Osteoblast (primary cell): ENCODE measurements at regions not wholly inside any gene's neighbourhood (a gene's known extent, or its start where the extent isn't known, plus 50 kb on each side); places are given as distances from the start of the nearest gene placed in this dataset.

Experiments used
- DNase-seq: peaks from one replicate; pipeline ENCODE4 v3.0.0; 2011; ENCODE audit warnings: low spot score, mixed read lengths; ENCODE audit not compliant: insufficient read length; ENCODE audit errors: missing footprints
- H2AFZ ChIP-seq: 2 replicates; pipeline ENCODE4 v1.6.0; 2011; ENCODE audit warnings: mild to moderate bottlenecking, low read length
- H3K27ac ChIP-seq: 2 replicates; pipeline ENCODE4 v1.5.1; 2011; ENCODE audit warnings: mild to moderate bottlenecking, low read depth, low read length, moderate library complexity
- H3K27me3 ChIP-seq: 2 replicates; pipeline ENCODE4 v1.6.0; 2012; ENCODE audit warnings: mild to moderate bottlenecking, control low read depth, inconsistent platforms, low read length, moderate library complexity; ENCODE audit not compliant: insufficient read depth
- H3K36me3 ChIP-seq: 2 replicates; pipeline ENCODE4 v1.5.1; 2011; ENCODE audit warnings: mild to moderate bottlenecking, low read length, control low read depth, moderate library complexity; ENCODE audit not compliant: insufficient read depth
- H3K4me1 ChIP-seq: 2 replicates; pipeline ENCODE4 v1.5.1; 2011; ENCODE audit warnings: mild to moderate bottlenecking, low read length, control low read depth, moderate library complexity; ENCODE audit not compliant: insufficient read depth
- H3K4me2 ChIP-seq: 2 replicates; pipeline ENCODE4 v1.6.0; 2011; ENCODE audit warnings: mild to moderate bottlenecking, low read length; ENCODE audit not compliant: insufficient read depth
- H3K4me3 ChIP-seq: fragments of 200-600 bp; sonication (generic); 3 replicates; pipeline ENCODE4 v1.5.1; 2012; ENCODE audit warnings: mild to moderate bottlenecking, low read length, inconsistent platforms; ENCODE audit not compliant: insufficient read depth
- H3K79me2 ChIP-seq: 2 replicates; pipeline ENCODE4 v1.6.0; 2012; ENCODE audit warnings: mild to moderate bottlenecking, low read length, control low read depth, inconsistent platforms; ENCODE audit not compliant: insufficient read depth
- H3K9me3 ChIP-seq: 2 replicates; pipeline ENCODE4 v1.5.1; 2011; ENCODE audit warnings: low read depth, low read length, control low read depth
- H4K20me1 ChIP-seq: 2 replicates; pipeline ENCODE4 v1.6.0; 2012; ENCODE audit warnings: mild to moderate bottlenecking, low read length, control low read depth; ENCODE audit not compliant: insufficient read depth
- TF ChIP-seq, protein P1 (sequence below): IDR thresholded peaks from 2 replicates; pipeline ENCODE4 v1.5.1; 2011; ENCODE audit warnings: mild to moderate bottlenecking, low read depth, low read length, moderate library complexity; ENCODE audit errors: extremely low read depth

- Histone ChIP-seq H3K9me3 (no peaks in the 10 kb centered on the region), H3K27ac (peak overlapping the region; percentile 63), H4K20me1 (no peaks in the 10 kb centered on the region), H3K4me3 (no peak overlapping the region), H3K4me2 (peak overlapping the region; percentile 12), H2AFZ (no peak overlapping the region), H3K36me3 (no peaks in the 10 kb centered on the region), H3K27me3 (no peaks in the 10 kb centered on the region), H3K4me1 (peaks cover 14% of the 10 kb centered on the region), H3K79me2 (no peaks in the 10 kb centered on the region)
- TF ChIP-seq, protein P1, sequence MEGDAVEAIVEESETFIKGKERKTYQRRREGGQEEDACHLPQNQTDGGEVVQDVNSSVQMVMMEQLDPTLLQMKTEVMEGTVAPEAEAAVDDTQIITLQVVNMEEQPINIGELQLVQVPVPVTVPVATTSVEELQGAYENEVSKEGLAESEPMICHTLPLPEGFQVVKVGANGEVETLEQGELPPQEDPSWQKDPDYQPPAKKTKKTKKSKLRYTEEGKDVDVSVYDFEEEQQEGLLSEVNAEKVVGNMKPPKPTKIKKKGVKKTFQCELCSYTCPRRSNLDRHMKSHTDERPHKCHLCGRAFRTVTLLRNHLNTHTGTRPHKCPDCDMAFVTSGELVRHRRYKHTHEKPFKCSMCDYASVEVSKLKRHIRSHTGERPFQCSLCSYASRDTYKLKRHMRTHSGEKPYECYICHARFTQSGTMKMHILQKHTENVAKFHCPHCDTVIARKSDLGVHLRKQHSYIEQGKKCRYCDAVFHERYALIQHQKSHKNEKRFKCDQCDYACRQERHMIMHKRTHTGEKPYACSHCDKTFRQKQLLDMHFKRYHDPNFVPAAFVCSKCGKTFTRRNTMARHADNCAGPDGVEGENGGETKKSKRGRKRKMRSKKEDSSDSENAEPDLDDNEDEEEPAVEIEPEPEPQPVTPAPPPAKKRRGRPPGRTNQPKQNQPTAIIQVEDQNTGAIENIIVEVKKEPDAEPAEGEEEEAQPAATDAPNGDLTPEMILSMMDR: no peak
- peak; percentile 34 for DNase-seq
These were observed 231.3 kb upstream of the TANK start for GRCh38 chr2:160928854-160929301.

GRCh38 chr2:160931531-160931930, 228.7 kb upstream of the TANK start:
- TF ChIP-seq, protein P1: no peak
- Histone ChIP-seq H3K36me3 (no peaks in the 10 kb centered on the region), H3K9me3 (no peaks in the 10 kb centered on the region), H3K27ac (no peak overlapping the region), H3K79me2 (no peaks in the 10 kb centered on the region), H3K4me2 (no peak overlapping the region), H3K27me3 (no peaks in the 10 kb centered on the region), H3K4me1 (peaks cover 14% of the 10 kb centered on the region), H3K4me3 (no peak overlapping the region), H4K20me1 (no peaks in the 10 kb centered on the region), H2AFZ (no peak overlapping the region)
- no peak for DNase-seq

DNA sequence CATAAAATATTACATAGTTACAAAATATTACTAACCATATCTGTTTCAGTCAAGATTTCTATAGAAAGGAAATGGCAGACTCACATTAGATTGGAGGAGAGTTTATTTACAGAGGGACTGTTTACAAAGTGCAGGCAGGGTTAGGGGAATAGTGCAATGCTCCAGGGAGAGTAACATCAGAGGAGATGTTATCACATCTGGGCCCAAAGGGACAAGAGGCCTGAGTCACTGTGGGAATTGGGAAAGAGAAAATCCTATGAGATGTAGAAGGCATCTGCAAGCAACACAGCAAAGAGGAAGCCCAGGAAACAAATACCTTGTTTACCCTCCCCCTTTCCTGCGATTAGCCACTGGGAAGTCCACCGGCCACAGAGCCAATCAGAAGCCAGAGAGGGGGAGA, 227.3 kb upstream of the TANK start:
- Histone ChIP-seq H3K27me3 (no peaks in the 10 kb centered on the region), H4K20me1 (no peaks in the 10 kb centered on the region), H2AFZ (no peak overlapping the region), H3K4me1 (peaks cover 14% of the 10 kb centered on the region), H3K4me3 (no peak overlapping the region), H3K9me3 (no peaks in the 10 kb centered on the region), H3K79me2 (no peaks in the 10 kb centered on the region), H3K36me3 (no peaks in the 10 kb centered on the region), H3K27ac (no peak overlapping the region), H3K4me2 (no peak overlapping the region)
- TF ChIP-seq, protein P1: no peak
- DNase-seq: no peak

DNA sequence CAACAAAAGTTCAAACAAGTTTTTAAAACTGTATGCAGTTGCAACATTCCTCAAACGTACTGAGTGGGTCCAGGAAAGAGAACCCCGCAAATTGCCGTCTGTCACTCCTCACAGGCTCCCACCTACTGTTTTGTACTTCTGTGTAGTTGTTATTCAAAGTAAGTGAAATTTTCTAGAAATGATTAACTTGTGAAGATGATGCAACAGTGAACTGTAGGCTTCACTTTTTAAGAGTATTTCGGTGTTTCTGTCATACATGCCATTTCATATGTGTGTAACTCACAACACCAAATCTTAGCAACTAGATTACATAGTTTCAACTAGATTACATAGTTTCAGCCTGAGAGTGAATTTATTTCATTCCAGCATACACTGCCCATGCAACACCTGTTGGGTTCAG, 226.0 kb upstream of the TANK start:
- no peak overlapping the region for H2AFZ ChIP-seq
- no peaks in the 10 kb centered on the region for H4K20me1 ChIP-seq
- H3K27me3 ChIP-seq: no peaks in the 10 kb centered on the region
- H3K4me1 ChIP-seq: peaks cover 6% of the 10 kb centered on the region
- no peaks in the 10 kb centered on the region for H3K36me3 ChIP-seq
- no peak overlapping the region for H3K4me2 ChIP-seq
- H3K9me3 ChIP-seq: no peaks in the 10 kb centered on the region
- H3K27ac ChIP-seq: no peak overlapping the region
- H3K79me2 ChIP-seq: no peaks in the 10 kb centered on the region
- no peak overlapping the region for H3K4me3 ChIP-seq
- DNase-seq: no peak
- TF ChIP-seq, protein P1: no peak
